Kidney epithelial cell (primary cell): ENCODE measurements at regions not wholly inside any gene's neighbourhood (a gene's known extent, or its start where the extent isn't known, plus 50 kb on each side); places are given as distances from the start of the nearest gene placed in this dataset.

Experiments
- DNase-seq: peaks from one replicate; pipeline ENCODE4 v3.0.0-alpha.2; 2010; ENCODE audit warnings: low read depth
- H3K27me3 ChIP-seq: 2 replicates; pipeline ENCODE4 v1.6.0; 2011; ENCODE audit warnings: low read length; ENCODE audit not compliant: control insufficient read depth, insufficient read depth
- H3K36me3 ChIP-seq: 2 replicates; pipeline ENCODE4 v1.5.1; 2011; ENCODE audit warnings: low read length; ENCODE audit not compliant: control insufficient read depth, insufficient read depth
- H3K4me3 ChIP-seq: 2 replicates; pipeline ENCODE4 v1.5.1; 2011; ENCODE audit warnings: low read depth, mild to moderate bottlenecking, control low read depth, low read length
- CTCF ChIP-seq: IDR thresholded peaks from 2 replicates; pipeline ENCODE4 v1.5.1; 2011; ENCODE audit warnings: mild to moderate bottlenecking, moderate library complexity, low read length, control low read depth, inconsistent platforms; ENCODE audit not compliant: insufficient read depth, poor library complexity, severe bottlenecking

DNA sequence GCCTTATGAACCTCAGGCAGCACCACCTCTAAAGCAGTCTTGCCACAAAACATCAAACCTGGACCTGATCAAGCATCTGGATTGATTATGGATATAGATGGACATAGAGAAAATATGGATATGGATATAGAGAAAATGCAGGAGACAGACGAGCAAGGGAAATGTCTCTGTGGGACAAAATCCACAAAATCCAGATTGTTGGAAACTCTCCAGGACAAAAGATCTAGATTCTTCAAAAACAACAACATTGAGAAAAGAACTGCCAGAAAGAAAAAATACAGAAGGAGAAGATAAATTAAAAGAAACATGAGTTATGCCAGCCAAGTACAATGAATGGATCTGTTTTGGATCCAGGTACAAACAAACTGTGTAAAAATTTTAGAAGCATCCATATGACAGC is 1176.5 kb downstream of the UQCRFS1 start:
- DNase-seq = no peak
- no peak for TF ChIP-seq CTCF
- no peaks in the 10 kb centered on the region for H3K36me3 ChIP-seq
- no peak overlapping the region for H3K4me3 ChIP-seq
- no peaks in the 10 kb centered on the region for H3K27me3 ChIP-seq

DNA sequence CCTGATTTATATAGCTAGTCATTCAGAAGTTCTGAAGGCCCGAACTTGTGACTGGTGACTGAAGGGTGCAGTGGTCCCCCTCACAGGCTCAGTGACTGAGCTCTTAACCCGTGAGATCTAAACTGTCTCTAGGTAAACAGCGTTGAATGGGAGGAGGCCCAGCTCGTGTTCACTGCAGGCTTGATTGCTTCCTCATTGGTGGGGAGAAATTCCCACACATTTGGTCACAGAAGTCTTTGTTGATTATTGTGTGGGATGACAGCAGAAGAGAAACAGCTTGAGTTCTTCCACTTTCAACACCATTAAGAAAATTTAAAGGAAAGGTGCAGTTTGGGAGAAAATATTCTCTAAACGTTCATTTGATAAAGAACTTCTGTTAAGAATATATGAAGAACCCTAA is 1178.0 kb downstream of the UQCRFS1 start:
- DNase-seq = no peak
- TF ChIP-seq CTCF = no peak
- no peak overlapping the region for H3K4me3 ChIP-seq
- no peaks in the 10 kb centered on the region for H3K27me3 ChIP-seq
- H3K36me3 ChIP-seq = no peaks in the 10 kb centered on the region

GRCh38 chr19:28028881-28029444 is 1184.0 kb downstream of the UQCRFS1 start:
- H3K27me3 ChIP-seq = no peaks in the 10 kb centered on the region
- TF ChIP-seq CTCF = no peak
- no peak for DNase-seq
- no peak overlapping the region for H3K4me3 ChIP-seq
- no peaks in the 10 kb centered on the region for H3K36me3 ChIP-seq

DNA sequence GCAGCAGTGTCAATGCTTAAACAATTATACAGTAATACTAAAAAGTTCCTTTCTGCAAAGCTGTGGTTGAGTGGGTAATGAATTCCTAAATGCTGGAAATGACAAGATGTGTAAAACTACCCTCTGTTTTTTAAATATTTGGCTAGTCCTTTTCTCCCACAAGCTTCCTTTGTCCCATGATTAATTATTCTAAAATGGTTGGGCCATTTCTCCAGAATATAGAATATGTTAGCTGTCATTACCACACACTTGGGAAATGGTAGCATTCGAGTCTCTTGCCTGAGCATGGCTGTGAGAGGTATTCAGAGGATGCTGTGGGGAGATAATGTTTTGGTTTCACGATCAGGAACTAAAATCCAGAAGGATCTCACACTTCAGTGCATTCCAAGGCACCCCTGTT is 1185.8 kb downstream of the UQCRFS1 start:
- DNase-seq = no peak
- TF ChIP-seq CTCF = no peak
- Histone ChIP-seq H3K27me3 (no peaks in the 10 kb centered on the region), H3K4me3 (no peak overlapping the region), H3K36me3 (no peaks in the 10 kb centered on the region)

GRCh38 chr19:28026636-28027035 is 1186.3 kb downstream of the UQCRFS1 start:
- Histone ChIP-seq H3K27me3 (no peaks in the 10 kb centered on the region), H3K4me3 (no peak overlapping the region), H3K36me3 (no peaks in the 10 kb centered on the region)
- no peak for TF ChIP-seq CTCF
- peak; percentile 23 for DNase-seq

GRCh38 chr19:28024920-28025319 is 1188.0 kb downstream of the UQCRFS1 start:
- no peak overlapping the region for H3K4me3 ChIP-seq
- no peak for DNase-seq
- H3K36me3 ChIP-seq = no peaks in the 10 kb centered on the region
- TF ChIP-seq CTCF = no peak
- no peaks in the 10 kb centered on the region for H3K27me3 ChIP-seq
